HG03469 (cell line): ENCODE measurements at regions not wholly inside any gene's neighbourhood (a gene's known extent, or its start where the extent isn't known, plus 50 kb on each side); places are given as distances from the start of the nearest gene placed in this dataset.

Experiments
- ATAC-seq: cut with Tn5 transposase; IDR thresholded peaks from one replicate; pipeline ENCODE4 v1.9.1; 2021; ENCODE audit warnings: mild to moderate bottlenecking, moderate library complexity, moderate number of reproducible peaks; ENCODE audit not compliant: unreplicated experiment

- ATAC-seq = no peak
Observed at GRCh38 chr12:28933176-28933575, 215.9 kb upstream of the FAR2 start.

DNA sequence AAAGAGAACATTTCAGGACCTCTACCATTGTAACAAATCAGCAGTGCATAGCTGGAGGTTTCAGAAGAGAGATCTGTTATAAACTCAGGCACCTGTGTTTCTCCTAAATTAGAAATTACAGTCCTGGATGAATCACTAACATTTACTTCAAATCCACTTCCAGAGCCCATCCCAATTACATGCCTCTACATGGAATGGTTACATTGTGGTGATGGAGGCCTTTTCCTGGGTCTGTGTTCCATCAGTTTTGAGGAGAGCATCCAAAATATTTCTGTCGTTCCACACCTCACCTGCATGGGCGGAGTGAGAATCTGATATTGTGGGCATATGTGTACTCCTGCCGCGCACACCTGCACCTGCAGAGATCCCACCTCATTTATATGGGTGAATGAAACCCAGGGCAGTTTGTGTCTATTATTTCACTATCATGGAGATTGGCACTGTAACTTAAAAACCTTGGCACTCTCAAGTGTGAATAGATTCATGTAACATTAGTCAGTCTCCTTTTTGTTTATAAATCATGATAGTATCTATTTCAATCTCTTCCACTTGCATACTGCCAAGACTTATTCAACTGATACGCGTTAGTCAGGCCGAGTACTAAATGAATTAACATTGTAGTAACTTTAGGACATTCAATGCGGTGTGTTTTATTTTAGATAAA, 215.1 kb upstream of the FAR2 start:
- no peak for ATAC-seq

DNA sequence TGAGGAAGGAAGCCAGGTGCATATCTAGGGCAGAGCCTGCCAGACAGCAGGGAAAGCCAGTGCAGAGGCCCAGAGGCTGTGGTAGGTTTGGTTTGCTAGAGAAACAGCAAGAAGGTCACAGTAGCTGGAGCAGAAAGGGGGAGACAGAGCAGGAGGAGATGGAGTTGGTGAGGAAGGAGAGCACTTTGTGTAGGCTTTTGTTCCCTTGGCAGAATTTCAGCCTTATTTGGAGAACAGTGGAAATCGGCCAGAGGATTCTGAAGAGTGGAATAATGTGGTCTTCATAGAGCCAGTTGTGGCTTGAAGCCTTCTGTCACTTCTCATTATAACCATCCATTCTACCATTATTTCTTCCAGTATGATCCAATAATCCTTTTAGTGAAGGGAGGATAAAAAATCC, 212.9 kb upstream of the FAR2 start:
- no peak for ATAC-seq

DNA sequence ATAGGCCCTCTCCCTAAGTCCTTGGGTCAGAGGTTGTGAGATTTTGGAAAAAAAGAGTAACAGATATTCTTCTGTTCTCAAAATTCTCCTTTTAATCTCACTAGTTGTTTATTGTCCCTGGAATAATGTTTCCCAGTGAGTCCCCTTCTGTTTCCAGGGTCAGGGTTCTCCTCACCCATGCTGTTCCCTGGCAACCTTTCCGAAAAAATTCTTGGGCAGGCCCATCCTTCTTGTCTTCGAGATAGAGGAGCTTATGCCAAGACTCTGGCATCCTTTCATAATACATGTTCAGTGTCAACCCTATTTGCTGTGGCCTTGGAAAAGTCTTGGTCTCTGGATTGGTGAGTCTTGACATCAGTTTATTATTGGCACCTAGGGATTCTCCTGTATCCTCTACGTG, 212.4 kb upstream of the FAR2 start:
- no peak for ATAC-seq

DNA sequence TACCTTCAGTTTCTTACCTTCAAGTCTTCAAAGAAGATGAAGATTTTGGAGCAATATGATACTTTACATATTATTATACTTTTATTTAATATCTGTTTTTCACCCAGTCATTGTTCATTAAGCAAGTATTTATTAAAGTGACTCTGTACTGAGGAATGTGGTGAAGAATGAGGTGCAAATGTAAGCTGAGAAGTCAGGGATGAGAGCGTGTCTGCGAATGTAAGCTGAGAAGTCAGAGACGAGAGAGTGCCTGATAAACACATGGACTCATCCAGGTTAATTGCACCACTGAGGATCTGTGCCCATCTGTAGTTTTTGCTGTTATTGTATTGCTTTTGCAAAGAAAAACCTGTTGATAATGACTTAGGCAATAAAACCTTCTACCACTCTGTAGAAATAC, 211.9 kb upstream of the FAR2 start:
- ATAC-seq = no peak

DNA sequence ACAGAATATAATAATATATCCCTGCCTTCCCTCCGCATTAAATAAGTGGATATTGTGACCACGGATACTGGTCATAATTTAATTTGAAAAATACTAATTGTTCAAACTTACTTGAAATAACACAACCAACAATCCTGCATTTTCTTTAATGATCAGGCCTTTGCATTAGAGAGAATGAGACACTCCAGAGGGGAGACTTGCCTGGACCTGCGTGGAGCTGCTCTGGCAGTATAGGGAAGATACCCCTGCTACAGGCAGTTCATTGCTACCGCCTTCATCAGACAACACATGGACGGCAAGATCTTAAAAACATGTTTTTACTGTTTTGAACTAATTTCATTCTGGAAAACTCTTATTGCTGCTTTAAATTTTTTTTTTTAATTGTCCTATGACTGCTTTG, 211.0 kb upstream of the FAR2 start:
- ATAC-seq = no peak

GRCh38 chr12:28938581-28939235, 210.4 kb upstream of the FAR2 start:
- ATAC-seq = no peak

GRCh38 chr12:28939427-28939826, 209.7 kb upstream of the FAR2 start:
- no peak for ATAC-seq

- no peak for ATAC-seq
Observed at GRCh38 chr12:28941248-28941647, 207.8 kb upstream of the FAR2 start.

GRCh38 chr12:28946361-28946760, 202.7 kb upstream of the FAR2 start:
- no peak for ATAC-seq

DNA sequence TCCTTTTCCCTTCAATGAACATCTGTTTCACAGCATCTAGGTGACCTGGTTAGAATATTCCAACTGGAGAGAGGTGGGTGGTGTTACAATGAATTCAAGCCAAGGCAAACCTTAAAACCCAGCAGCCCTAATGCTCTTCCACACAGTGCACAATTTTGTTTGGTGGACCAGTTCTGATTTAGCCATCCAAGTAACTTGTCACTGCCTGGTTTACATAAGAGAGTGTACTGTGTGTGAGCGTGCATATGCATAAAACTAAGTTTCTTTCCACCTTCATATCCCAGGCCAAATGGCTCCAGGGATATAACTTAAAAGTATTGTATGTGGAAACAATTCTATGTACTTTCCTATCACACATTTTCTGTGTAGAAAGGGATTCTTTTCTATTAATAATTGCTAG, 200.4 kb upstream of the FAR2 start:
- ATAC-seq = no peak

DNA sequence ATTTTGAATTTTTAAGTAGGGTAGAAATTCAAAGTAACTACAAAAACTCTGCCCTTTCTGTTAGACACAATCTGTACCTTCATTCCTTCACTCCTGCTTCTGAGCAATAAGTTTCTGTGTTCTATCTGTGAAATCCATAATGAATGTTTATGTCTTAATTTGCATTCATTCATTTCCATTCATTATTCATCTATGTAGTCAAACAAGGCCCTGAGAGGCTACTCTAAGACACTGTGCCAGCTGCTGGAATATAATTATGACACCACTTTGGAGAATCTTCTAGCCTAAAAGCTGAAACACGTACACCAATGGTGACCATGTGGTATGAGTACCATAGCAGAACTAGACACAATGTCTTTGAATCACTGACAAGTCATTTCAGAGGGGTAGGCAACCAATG, 199.9 kb upstream of the FAR2 start:
- ATAC-seq = no peak

GRCh38 chr12:28950049-28950448, 199.0 kb upstream of the FAR2 start:
- no peak for ATAC-seq

DNA sequence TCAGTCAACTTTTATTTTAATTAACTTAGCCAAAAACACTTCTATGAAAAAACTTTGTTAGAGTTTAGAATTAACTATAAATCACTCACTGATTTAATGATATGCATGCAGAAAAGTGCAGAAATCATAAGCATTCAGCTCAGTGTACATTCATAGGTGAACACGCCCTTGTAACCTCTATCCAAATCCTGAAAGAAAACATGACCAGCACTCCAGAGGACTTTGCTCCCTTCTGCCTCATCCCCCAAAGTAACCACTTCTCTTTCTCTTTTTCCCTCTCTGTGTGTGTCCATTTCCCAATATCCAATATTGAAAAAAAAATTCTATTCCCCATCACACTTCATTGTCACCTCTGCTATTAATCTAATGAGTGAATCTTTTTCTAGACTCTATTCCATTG, 197.1 kb upstream of the FAR2 start:
- no peak for ATAC-seq

- no peak for ATAC-seq
Observed at GRCh38 chr12:28954333-28954732, 194.7 kb upstream of the FAR2 start.

GRCh38 chr12:28955491-28955890, 193.6 kb upstream of the FAR2 start:
- no peak for ATAC-seq

DNA sequence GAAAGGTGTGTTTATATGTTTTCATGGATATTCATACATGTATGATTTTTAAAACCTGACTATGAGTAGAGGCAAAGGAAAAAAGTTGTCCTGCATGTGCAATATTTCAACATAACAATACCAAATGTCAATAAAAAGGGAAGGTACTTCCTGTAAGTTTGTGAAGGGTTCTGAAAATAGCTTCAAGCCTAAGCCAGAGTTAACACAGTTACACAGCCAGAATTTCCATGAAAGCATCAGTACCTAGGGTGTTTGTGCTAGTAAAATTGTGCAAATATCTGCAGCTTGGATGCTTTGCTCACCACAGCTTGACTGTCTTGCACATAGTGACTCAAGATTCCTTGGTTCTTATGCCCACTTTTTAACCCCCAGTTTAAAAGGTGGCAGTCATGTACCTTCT, 193.1 kb upstream of the FAR2 start:
- no peak for ATAC-seq

- no peak for ATAC-seq
Observed at GRCh38 chr12:28958553-28959195, 190.4 kb upstream of the FAR2 start.

DNA sequence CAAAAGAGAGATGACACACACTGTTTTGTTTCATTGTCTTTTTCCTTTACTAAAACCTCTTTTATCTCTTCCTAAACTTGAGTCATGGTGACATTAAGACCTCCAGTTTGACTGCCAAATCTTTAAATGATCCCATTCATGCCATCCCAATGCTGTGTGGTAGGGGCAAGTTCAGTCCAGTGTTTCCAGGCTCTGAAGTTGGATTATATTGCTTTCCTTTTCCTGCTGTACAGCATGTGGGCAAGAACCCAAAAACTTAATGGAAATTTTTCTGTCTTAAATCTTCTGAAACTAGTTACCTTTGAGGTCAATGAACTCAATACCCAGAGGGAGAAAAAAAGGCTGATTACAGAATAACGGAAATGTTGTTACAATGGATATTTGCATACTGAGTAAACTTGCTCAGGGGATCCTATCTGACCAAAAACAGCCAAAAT, 187.1 kb upstream of the FAR2 start:
- no peak for ATAC-seq

DNA sequence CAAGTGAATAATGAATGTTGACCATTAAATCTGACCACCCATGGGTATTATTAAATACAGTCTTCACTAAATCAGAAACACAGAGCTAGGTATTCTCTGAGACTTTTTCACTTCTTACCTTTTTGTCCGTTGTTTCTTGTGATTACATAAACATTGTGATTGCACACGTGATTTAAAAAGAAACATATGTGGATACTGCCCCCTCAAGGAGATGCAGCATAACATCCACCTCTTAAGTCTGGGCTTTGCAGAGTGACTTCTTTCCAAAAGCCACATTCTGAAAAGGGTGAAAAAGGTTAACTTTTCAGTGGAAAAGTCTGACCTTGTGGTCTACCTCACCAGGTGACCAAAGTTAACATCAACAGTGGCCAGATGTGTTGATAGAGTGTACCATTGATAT, 185.5 kb upstream of the FAR2 start:
- no peak for ATAC-seq

DNA sequence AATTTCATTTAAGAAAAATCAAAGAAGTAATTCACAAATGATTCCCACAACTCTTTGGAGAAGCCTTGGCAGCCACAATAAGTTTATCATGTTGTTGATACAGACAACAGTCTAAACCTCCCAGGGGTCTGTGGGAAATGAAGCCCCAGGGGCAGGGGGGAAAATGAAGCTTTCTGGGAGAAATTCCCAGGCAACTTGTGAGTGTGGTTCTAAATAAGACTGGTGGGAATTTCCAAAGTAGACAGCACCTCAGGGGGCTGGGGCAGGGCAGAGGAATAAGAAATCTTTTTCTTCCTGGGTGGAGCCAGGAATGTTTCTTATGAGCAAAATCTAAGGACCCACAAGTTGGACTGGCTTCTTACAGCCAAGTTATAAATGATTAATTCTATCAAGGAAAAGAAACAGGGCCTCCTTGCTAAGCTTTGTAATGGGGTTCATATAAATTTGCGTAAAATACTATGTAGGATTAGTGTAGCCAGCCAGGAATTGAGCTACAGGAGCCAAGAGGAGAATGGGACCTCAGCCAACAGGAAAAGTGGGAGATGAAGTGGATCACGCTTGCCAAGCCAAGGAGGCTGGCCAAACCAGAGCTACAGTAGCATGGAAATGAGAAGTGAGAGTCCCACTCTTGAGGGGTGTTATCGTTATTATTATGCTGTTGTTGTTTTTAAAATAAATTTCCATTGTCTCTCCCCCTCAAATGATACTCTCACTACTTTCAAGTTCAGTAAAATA, 182.9 kb upstream of the FAR2 start:
- ATAC-seq = no peak

DNA sequence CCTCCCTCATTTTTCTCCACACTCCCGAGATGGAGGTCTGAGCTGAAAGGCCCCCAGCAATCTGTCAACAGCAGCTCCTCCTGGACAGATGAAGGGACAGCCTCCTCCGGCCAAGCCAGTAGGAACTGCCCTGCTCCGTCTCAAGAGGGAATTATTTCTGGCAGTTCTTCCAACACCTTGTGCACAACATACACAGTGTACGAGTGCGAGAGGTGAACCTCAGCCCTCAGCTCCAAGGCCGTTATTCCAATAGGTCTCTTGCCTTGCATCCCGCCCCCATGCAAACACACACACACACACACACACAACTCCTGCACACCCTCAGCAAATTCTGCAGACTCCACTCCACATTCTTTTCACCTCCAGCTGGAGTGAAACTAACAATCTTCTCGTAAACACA, 181.7 kb upstream of the FAR2 start:
- no peak for ATAC-seq
